Activated naive CD8-positive, alpha-beta T cell treated with anti-CD3 and anti-CD28 coated beads, Interleukin-2, amount 10 ng/mL, durations not matched to agents 7 days and 5 days (primary cell): ENCODE measurements at regions not wholly inside any gene's neighbourhood (a gene's known extent, or its start where the extent isn't known, plus 50 kb on each side); places are given as distances from the start of the nearest gene placed in this dataset.
"Not testable (repeated sequence)": the region's sequence is repeated elsewhere in the genome, so short reads cannot be mapped to it uniquely, and the experiment has no call there.

Source experiments
- ATAC-seq: fragments of 150-1000 bp; cut with Tn5 transposase; one replicate; pipeline ENCODE4 v1.10.0; 2021; ENCODE audit warnings: low read depth, moderate library complexity
- POLR2A ChIA-PET: fragments of 350-600 bp; sonication (Branson Sonifier 250); formaldehyde crosslinking; loops from one replicate; lab custom pipeline; 2021; ENCODE audit warnings: antibody characterized with exemption; lab: Charles Lee
- DNase-seq: peaks from one replicate; pipeline ENCODE4 v3.0.0; 2021
- H3K27ac Mint-ChIP-seq: one replicate; pipeline ENCODE4 v1.8.0; 2022; ENCODE audit warnings: mild to moderate bottlenecking, mixed read lengths
- H3K27me3 Mint-ChIP-seq: one replicate; pipeline ENCODE4 v1.8.0; 2022; ENCODE audit warnings: mild to moderate bottlenecking, moderate library complexity, mixed read lengths
- H3K36me3 Mint-ChIP-seq: one replicate; pipeline ENCODE4 v1.8.0; 2021; ENCODE audit warnings: mild to moderate bottlenecking, mixed read lengths
- H3K4me1 Mint-ChIP-seq: one replicate; pipeline ENCODE4 v1.8.0; 2021; ENCODE audit warnings: mixed read lengths
- H3K4me3 Mint-ChIP-seq: one replicate; pipeline ENCODE4 v1.8.0; 2022; ENCODE audit warnings: mild to moderate bottlenecking, moderate library complexity, mixed read lengths
- H3K9me3 Mint-ChIP-seq: one replicate; pipeline ENCODE4 v1.8.0; 2021; ENCODE audit warnings: mixed read lengths

- Mint-ChIP-seq H3K27ac (no peak overlapping the region), H3K9me3 (no peaks in the 10 kb centered on the region), H3K4me3 (no peak overlapping the region), H3K36me3 (no peaks in the 10 kb centered on the region), H3K4me1 (no peaks in the 10 kb centered on the region), H3K27me3 (no peaks in the 10 kb centered on the region)
- ATAC-seq: no peak
- POLR2A ChIA-PET: no interaction called here
- no peak for DNase-seq
Observed at GRCh38 chr3:86537171-86537570, 453.8 kb downstream of the VGLL3 start.

- no peaks in the 10 kb centered on the region for H3K36me3 Mint-ChIP-seq
- DNase-seq (no peak), ATAC-seq (no peak)
- H3K4me3 Mint-ChIP-seq: no peak overlapping the region
- H3K27ac Mint-ChIP-seq: no peak overlapping the region
- no peaks in the 10 kb centered on the region for H3K27me3 Mint-ChIP-seq
- no peaks in the 10 kb centered on the region for H3K9me3 Mint-ChIP-seq
- POLR2A ChIA-PET: no interaction called here
- H3K4me1 Mint-ChIP-seq: no peaks in the 10 kb centered on the region
Observed at GRCh38 chr3:86519819-86520218, 471.1 kb downstream of the VGLL3 start.

- ATAC-seq (no peak), DNase-seq (no peak)
- H3K36me3 Mint-ChIP-seq: no peaks in the 10 kb centered on the region
- POLR2A ChIA-PET: no interaction called here
- H3K9me3 Mint-ChIP-seq: peaks cover 4% of the 10 kb centered on the region
- no peak overlapping the region for H3K27ac Mint-ChIP-seq
- no peaks in the 10 kb centered on the region for H3K4me1 Mint-ChIP-seq
- no peaks in the 10 kb centered on the region for H3K27me3 Mint-ChIP-seq
- H3K4me3 Mint-ChIP-seq: no peak overlapping the region
Observed at GRCh38 chr3:86481636-86482035, 509.3 kb downstream of the VGLL3 start.

- Mint-ChIP-seq H3K4me3 (no peak overlapping the region), H3K4me1 (no peaks in the 10 kb centered on the region), H3K9me3 (peaks cover 4% of the 10 kb centered on the region), H3K27ac (no peak overlapping the region), H3K27me3 (no peaks in the 10 kb centered on the region), H3K36me3 (no peaks in the 10 kb centered on the region)
- DNase-seq (no peak), ATAC-seq (no peak)
- POLR2A ChIA-PET: no interaction called here
Observed at GRCh38 chr3:86481031-86481430, 509.9 kb downstream of the VGLL3 start.

DNA sequence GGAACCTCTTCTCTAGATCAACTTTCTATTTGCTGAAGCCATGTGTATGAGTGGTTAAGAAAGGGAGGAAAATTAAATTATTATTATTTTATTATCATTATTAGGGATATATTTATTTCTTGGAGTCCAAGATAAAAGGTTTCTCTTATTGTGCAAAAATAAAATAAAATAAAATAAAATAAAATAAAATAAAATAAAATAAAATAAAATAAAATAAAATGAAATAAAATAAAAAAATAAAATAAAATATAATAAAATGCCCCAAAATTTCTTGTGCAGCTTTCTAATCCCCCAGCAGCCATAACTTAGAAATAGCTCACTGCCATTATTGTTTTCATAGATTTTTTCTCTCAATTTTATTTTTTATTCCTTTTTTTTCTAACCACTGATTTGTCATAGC lies 526.8 kb downstream of the VGLL3 start:
- POLR2A ChIA-PET: no interaction called here
- Mint-ChIP-seq H3K9me3 (no peaks in the 10 kb centered on the region), H3K4me3 (no peak overlapping the region), H3K27me3 (no peaks in the 10 kb centered on the region), H3K36me3 (no peaks in the 10 kb centered on the region), H3K4me1 (no peaks in the 10 kb centered on the region), H3K27ac (no peak overlapping the region)
- no peak for DNase-seq
- ATAC-seq: no peak

DNA sequence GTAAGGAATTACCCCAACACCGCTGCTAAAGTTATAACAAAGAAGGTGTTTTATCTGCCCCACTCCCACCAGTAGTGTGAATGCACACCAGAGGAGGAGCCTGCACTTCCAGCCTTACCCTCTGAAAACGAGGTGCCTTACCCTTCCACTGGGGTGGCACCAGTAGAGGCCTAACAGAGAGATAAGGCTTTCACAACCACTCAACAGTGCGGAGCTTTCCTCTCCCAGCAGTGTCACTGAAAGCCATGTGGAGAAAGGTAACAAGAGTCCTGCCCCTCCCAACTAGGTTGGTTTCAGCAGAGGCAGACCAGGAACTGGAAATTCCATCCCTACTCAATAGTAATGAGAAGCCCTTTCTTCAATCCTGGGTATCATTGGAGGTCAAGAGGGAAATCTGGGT lies 539.2 kb downstream of the VGLL3 start:
- H3K9me3 Mint-ChIP-seq: no peaks in the 10 kb centered on the region
- POLR2A ChIA-PET: no interaction called here
- DNase-seq: no peak
- H3K4me1 Mint-ChIP-seq: no peaks in the 10 kb centered on the region
- H3K27me3 Mint-ChIP-seq: no peaks in the 10 kb centered on the region
- no peaks in the 10 kb centered on the region for H3K36me3 Mint-ChIP-seq
- no peak overlapping the region for H3K4me3 Mint-ChIP-seq
- no peak for ATAC-seq
- H3K27ac Mint-ChIP-seq: no peak overlapping the region

DNA sequence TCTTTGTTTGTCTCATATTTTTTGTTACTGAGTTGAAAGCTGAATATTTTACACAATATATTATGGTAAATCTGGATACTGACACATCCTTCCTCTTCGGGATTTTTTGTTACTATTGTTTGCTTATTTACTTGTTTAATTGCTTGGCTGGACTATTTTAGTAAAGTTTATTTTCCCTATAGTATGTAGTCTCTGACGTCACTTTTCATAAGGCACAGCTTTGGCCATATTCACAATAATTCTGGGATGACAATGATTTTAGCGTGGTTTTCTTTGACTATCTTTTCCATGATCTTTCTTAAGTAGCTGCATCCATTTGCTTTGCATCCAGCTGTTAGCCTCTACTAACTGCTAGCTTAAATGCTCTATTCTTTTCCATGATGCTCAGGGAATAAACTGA lies 552.4 kb downstream of the VGLL3 start:
- ATAC-seq (no peak), DNase-seq (no peak)
- no peaks in the 10 kb centered on the region for H3K36me3 Mint-ChIP-seq
- no peak overlapping the region for H3K27ac Mint-ChIP-seq
- H3K27me3 Mint-ChIP-seq: no peaks in the 10 kb centered on the region
- H3K4me3 Mint-ChIP-seq: no peak overlapping the region
- H3K9me3 Mint-ChIP-seq: peaks cover 1% of the 10 kb centered on the region
- POLR2A ChIA-PET: no interaction called here
- no peaks in the 10 kb centered on the region for H3K4me1 Mint-ChIP-seq

DNA sequence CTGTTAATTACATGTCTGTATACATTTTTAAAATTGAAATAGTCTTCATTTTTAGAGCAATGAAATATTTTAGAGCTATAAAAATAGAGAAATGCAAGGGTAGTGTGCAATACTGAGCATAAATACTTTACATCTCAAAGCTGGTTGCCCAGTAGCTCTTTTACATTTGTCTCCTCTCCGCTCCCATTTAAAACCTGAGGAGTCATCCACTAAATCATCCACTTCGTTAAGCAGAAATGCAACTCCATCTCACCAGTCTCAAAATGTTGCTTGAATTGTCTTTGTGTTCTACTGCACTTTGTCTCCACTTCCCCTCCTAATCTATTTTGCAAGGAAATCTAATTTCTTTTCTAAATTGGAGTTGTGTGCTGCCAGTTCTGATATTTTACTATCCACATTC lies 563.6 kb downstream of the VGLL3 start:
- no peak for DNase-seq
- peaks cover 6% of the 10 kb centered on the region for H3K9me3 Mint-ChIP-seq
- no peak for ATAC-seq
- no peaks in the 10 kb centered on the region for H3K36me3 Mint-ChIP-seq
- no peak overlapping the region for H3K27ac Mint-ChIP-seq
- no peaks in the 10 kb centered on the region for H3K4me1 Mint-ChIP-seq
- no peaks in the 10 kb centered on the region for H3K27me3 Mint-ChIP-seq
- no peak overlapping the region for H3K4me3 Mint-ChIP-seq
- POLR2A ChIA-PET: no interaction called here

DNA sequence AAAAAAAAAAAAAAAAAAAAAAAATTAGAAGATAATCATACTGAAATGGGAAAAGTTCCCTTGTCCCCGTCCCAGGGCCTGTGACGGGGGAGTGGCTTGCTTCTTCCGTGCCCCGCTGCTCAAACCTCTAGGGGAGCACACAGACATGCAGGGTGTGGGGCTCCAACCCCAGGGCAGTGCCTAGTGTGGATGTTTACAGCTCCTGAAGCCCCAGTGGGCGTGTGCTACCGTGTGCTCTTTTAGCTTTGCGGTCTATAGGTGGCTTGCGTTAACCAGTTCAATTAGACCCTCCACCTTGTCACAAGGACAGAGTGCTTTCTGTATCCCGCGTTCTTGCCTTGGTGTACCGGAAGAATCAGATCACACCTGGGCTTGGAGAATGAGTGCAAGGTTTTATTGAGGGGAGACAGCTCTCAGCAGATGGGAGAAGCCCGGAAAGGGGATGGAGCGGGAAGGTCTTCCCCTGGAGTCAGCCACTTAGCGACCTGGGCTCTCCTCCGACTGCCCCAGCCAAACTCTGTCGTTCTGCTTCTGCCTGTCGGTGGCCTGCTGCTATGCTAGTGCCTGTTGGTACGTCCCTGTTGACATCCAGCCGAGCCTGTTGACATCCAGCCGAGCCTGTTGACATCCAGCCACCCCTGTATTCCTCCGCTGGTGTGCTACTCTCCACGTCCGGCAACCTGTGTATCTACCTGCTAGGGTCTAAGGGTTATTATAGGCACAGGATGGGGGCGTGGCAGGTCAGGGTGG lies 569.8 kb downstream of the VGLL3 start:
- Mint-ChIP-seq H3K4me1 (no peaks in the 10 kb centered on the region), H3K36me3 (no peaks in the 10 kb centered on the region), H3K27me3 (no peaks in the 10 kb centered on the region), H3K27ac (no peak overlapping the region), H3K9me3 (peaks cover 7% of the 10 kb centered on the region), H3K4me3 (no peak overlapping the region)
- DNase-seq (no peak), ATAC-seq (no peak)
- POLR2A ChIA-PET: no interaction called here

- POLR2A ChIA-PET: no interaction called here
- peaks cover 1% of the 10 kb centered on the region for H3K9me3 Mint-ChIP-seq
- DNase-seq (no peak), ATAC-seq (no peak)
- H3K27ac Mint-ChIP-seq: no peak overlapping the region
- no peaks in the 10 kb centered on the region for H3K27me3 Mint-ChIP-seq
- H3K4me3 Mint-ChIP-seq: no peak overlapping the region
- no peaks in the 10 kb centered on the region for H3K36me3 Mint-ChIP-seq
- H3K4me1 Mint-ChIP-seq: no peaks in the 10 kb centered on the region
Observed at GRCh38 chr3:86418861-86419260, 572.1 kb downstream of the VGLL3 start.

DNA sequence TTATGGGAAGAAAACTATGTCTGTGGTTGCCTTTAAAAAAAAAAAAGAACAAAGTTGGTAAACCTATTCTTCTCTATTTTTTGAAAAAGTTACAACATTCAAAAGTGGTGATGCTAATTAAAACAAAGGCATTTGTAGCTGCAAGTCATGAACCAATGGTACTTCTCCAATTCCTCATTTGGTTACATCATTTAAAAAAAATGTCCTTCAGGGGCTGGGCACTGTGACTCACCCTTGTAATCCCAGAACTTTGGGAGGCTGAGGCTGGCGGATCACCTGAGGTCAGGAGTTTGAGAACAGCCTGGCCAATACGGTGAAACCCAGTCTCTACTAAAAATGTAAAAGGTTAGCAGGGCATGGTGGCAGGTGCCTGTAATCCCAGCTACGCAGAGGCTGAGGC lies 574.6 kb downstream of the VGLL3 start:
- ATAC-seq (no peak), DNase-seq (no peak)
- H3K4me1 Mint-ChIP-seq: no peaks in the 10 kb centered on the region
- no peaks in the 10 kb centered on the region for H3K36me3 Mint-ChIP-seq
- H3K27me3 Mint-ChIP-seq: no peaks in the 10 kb centered on the region
- POLR2A ChIA-PET: no interaction called here
- H3K4me3 Mint-ChIP-seq: no peak overlapping the region
- H3K9me3 Mint-ChIP-seq: peaks cover 1% of the 10 kb centered on the region
- no peak overlapping the region for H3K27ac Mint-ChIP-seq

DNA sequence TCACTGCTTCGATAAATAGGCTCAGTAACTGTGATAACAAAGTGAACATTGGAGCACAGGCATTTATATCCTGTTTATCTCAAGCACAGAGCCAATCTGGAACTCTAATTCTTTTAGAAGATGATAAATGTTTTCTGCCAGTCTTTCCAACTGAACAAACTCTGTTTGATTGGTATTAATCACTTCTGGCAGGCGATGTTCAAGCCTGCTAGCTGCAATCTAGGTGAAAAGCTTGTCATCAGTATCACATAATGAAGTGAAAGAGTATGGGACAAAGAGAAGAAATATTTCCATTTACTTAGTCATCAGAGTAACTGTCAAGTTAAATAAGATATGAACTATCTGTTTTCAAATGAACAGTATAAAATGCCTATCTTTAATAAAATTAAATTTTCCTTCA lies 577.3 kb downstream of the VGLL3 start:
- Mint-ChIP-seq H3K9me3 (no peaks in the 10 kb centered on the region), H3K36me3 (no peaks in the 10 kb centered on the region), H3K4me1 (no peaks in the 10 kb centered on the region), H3K27me3 (no peaks in the 10 kb centered on the region), H3K27ac (no peak overlapping the region), H3K4me3 (no peak overlapping the region)
- ATAC-seq: no peak
- POLR2A ChIA-PET: no interaction called here
- DNase-seq: no peak

DNA sequence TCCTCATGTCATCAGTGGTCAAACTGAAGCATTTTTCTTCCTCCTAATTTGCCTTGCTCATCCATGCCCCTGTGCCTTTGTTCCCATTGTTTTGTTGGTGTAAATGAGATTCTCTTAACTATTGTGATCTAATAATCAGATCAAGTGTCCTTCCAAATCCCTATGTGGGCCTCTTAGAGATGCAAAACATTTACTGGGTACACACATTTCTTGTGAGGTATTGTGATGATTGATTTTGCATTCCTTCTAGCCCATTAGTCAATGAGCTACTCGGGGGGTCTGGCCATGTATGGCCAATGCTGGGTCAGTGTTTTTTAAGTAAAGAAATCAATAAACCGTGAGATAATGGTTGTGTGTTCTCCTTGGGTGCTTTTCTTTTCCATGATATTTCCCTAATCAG lies 580.4 kb downstream of the VGLL3 start:
- Mint-ChIP-seq H3K27ac (no peak overlapping the region), H3K27me3 (no peaks in the 10 kb centered on the region), H3K4me1 (no peaks in the 10 kb centered on the region), H3K9me3 (no peaks in the 10 kb centered on the region), H3K36me3 (no peaks in the 10 kb centered on the region), H3K4me3 (no peak overlapping the region)
- ATAC-seq (no peak), DNase-seq (no peak)
- POLR2A ChIA-PET: no interaction called here

DNA sequence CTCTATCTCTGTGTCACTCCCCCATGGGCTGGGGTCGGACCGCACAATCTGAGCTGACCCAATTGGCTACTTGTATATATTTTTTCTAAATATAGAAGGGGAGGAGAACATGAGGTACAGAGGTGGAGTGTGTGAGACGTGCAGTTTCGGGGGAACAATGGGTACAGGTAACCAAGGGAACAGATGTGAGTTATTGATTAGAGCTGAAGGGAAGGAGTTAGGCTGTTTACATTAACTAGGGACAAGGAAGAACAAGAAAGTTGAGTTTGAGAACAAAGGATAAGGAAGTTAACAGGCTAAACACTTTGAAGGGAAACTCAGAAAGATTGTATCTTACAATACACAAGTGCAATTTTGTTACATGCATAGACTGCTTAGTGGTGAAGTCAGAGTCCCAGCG lies 601.2 kb downstream of the VGLL3 start:
- DNase-seq, H3K4me1 Mint-ChIP-seq, H3K27ac Mint-ChIP-seq, ATAC-seq, H3K4me3 Mint-ChIP-seq, POLR2A ChIA-PET, H3K36me3 Mint-ChIP-seq, H3K27me3 Mint-ChIP-seq, H3K9me3 Mint-ChIP-seq: not testable (repeated sequence)

- ATAC-seq (no peak), DNase-seq (no peak)
- Mint-ChIP-seq H3K9me3 (peaks cover under 1% of the 10 kb centered on the region), H3K27ac (no peak overlapping the region), H3K4me1 (no peaks in the 10 kb centered on the region), H3K27me3 (no peaks in the 10 kb centered on the region), H3K4me3 (no peak overlapping the region), H3K36me3 (no peaks in the 10 kb centered on the region)
- POLR2A ChIA-PET: no interaction called here
Observed at GRCh38 chr3:86388820-86389219, 602.1 kb downstream of the VGLL3 start.
